GM12892 (cell line): ENCODE measurements at regions not wholly inside any gene's neighbourhood (a gene's known extent, or its start where the extent isn't known, plus 50 kb on each side); places are given as distances from the start of the nearest gene placed in this dataset.
"Not testable (repeated sequence)": the region's sequence is repeated elsewhere in the genome, so short reads cannot be mapped to it uniquely, and the experiment has no call there.

Experiments used
- DNase-seq: peaks from one replicate; pipeline ENCODE4 v3.0.0; 2011; ENCODE audit not compliant: insufficient read length
- FAIRE-seq: peaks from 2 replicates; lab custom pipeline; 2011; peaks lifted over from hg19 to GRCh38; lab: Jason Lieb, UNC
- POLR2A ChIP-seq: IDR thresholded peaks from 2 replicates; pipeline ENCODE4 v1.6.1; 2011; ENCODE audit warnings: low read depth, low read length, control low read depth
- POLR2AphosphoS5 ChIP-seq: IDR thresholded peaks from 2 replicates; pipeline ENCODE4 v1.6.1; 2011; ENCODE audit warnings: low read depth, low read length, control low read depth
- TAF1 ChIP-seq: IDR thresholded peaks from 2 replicates; pipeline ENCODE4 v1.6.1; 2011; ENCODE audit warnings: low read depth, mild to moderate bottlenecking, control low read depth, low read length, borderline replicate concordance

DNA sequence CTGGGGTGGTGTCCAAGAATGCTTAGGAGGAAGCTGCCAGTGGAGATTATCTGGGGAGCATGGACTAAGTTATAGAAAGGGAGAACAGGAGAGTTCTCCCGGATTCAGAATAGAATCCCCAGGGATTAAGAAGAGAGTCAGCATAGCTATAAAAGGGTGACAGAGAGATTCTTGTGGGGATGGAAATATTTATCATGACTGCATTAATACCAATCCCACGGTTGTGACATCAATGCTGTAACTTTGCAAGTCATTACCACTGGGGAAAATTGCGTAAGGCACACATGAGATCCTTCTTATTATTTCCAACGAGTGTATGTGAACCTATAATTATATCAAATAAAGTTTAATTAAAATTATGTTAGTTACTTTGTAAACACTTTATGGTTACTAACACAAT, 447.9 kb upstream of the TMEM132C start:
- FAIRE-seq (no peak), DNase-seq (no peak)
- no peak for TF ChIP-seq TAF1
- no peak for TF ChIP-seq POLR2A
- TF ChIP-seq POLR2AphosphoS5, result no peak

DNA sequence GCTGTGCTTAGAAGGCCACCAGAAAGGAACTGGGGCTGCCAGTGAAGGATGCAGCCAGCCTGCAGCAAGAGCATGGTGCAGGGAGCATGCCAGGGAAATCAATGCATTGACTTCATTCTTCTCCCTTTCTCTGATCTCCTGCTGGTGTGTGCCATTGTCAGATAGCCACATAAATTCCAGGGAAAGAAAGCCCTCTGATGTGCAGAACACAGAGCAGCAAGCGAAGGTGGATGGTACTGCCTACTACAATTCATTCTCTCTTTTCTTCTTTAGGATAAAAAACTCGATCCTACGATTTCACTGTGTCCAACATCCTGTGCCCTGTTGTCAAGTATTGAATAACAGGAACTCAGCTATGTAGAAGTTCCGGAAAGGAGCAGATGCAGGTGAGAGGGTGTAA, 446.7 kb upstream of the TMEM132C start:
- FAIRE-seq (no peak), DNase-seq (no peak)
- TF ChIP-seq POLR2A (no peak), POLR2AphosphoS5 (no peak), TAF1 (no peak)

DNA sequence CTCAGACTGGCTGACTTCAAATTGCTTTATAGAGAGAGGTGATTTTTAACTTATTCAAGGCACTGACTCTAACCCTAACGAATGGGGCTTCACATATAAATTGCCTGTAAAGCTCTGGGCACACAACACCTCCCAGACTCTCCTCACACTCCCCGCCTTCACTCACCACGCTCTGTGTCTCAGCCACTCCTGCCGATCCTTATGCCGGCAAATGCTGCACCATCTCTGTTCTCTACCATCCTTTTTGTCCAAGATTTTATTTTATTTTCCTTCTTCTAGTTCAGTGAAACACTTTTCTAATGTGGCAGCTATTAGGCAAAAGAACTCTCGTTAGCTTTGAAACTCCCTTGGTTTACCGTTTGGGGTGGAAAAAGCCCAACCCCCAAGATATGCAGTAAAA, 446.1 kb upstream of the TMEM132C start:
- FAIRE-seq (no peak), DNase-seq (no peak)
- TF ChIP-seq TAF1, result no peak
- TF ChIP-seq POLR2AphosphoS5, result no peak
- TF ChIP-seq POLR2A, result no peak

DNA sequence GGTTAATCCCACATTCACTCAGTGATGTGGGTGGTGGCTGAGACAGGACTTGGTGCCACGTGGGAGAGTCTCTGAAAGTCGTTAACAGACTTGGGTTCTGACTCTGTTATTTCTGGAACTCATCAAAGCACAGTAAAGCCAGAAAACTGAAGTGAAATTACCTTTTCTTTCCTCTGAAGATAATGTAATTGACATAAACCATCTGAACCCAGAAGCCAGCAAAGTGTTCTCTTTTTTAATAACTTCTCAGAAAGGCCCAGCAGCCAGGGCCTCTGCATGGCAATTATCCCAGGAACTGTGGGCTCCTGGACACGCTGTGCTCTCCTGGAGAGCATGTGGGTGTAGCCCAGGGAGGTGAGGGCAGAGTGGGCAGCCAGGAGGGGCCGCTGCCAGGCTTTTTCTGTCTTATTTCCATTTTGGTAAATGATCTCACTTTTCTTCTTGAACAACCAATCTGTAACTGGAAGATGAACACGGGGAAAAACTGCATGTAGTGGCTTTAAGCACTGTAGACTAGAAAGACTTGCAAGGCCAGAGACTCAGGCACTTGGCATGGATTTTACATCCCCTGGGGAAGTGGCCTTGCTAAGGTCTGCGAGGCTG, 444.1 kb upstream of the TMEM132C start:
- DNase-seq (no peak), FAIRE-seq (no peak)
- no peak for TF ChIP-seq POLR2A
- TF ChIP-seq TAF1, result no peak
- TF ChIP-seq POLR2AphosphoS5, result no peak

DNA sequence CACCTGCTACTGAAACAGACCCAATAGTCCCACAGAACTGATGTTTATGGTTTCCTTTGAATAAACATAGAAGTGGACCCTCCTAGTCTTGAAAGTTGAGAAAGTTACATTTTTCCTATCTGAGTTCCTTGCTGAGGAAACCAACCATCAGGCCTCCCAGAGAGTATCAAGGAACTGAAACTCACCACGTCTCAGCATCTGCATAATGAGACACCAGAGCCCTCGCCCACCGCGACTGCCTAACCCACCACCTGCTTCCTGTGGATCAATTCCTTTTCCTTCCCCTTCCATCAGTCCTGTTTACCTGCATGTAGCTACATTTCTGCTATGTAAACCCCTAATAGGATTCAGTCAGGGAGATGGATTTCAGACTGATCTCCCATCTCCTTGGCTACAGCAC, 443.2 kb upstream of the TMEM132C start:
- FAIRE-seq, result no peak

DNA sequence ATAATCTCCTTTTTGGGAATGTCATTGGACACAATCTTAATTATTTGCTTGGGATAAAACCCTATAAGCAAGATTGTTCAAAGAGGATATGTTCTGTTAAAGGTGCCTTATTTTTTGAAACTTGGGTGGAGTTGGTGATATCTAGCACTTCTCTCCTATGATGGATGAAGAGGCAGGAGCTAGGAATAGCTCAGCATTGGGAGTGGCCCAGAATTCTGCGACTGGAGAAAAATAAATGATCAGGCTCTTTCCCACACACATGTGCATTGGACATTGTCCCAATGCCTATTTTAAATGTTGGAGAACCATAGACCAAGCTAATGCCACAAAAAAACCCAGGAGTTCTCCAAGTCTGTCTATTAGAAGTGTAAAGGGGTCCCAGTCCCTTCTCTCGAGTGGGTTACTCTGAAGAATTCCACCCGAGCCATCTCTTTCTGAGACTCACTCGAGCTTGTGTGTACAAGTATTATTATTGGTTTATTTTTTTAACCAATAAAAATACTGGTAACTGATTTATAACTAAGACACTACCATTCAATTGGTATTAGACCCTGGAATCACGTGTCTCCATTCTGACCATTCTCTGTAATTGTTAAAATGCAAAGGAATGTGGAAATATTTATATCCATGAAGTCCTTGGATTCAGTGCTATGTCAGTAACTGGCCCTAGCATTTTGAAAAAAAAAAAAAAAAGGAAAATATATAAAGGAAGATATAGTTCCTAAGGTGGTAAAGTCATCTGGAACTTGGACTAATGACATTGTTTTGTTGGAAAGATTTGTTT, 437.5 kb upstream of the TMEM132C start:
- no peak for TF ChIP-seq POLR2AphosphoS5
- TF ChIP-seq TAF1, result no peak
- TF ChIP-seq POLR2A, result no peak
- DNase-seq, result no peak
- FAIRE-seq, result no peak

More for the DNA sequence above, 443.2 kb upstream of the TMEM132C start:
- TF ChIP-seq POLR2AphosphoS5 (no peak), POLR2A (no peak), TAF1 (no peak)
- DNase-seq, result no peak

DNA sequence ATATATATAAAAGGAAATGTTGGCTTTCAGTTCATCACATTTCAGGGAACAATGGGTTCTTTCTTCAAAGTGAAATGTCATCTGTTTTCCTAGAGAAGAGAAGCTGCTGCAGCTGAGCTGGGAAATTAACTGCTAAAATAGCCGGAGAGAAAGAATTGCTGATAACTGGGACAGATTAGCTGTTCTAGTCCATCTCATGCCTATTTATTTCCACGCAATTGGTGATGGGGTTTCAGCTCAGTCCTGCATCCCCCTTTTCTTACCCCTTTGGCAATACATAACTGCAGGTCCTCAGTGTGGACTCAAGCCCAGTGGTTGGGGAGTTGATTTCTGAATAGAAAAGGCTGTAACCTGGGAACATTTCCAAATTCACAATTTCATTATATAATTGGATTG, 436.9 kb upstream of the TMEM132C start:
- TF ChIP-seq POLR2AphosphoS5, result no peak
- no peak for TF ChIP-seq POLR2A
- TF ChIP-seq TAF1, result no peak
- DNase-seq (no peak), FAIRE-seq (no peak)

DNA sequence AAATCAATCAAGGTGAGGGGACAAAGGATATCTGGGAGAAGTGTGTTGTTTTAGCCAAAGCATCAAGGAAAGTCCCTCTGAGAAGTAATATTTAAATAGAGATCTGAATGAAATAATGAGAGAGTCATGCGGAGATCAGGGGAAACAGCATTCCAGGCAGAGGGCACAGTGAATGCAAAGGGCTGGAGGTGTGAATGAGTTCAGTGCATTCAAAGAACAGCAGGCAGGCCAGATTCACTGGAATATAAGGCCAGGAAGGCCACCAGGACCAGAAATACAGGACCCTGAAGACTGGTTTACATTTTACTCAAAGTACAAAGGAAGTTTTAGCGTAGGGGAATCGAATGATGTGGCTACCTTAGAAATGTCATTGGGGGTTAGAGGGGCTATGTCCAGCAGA, 436.2 kb upstream of the TMEM132C start:
- FAIRE-seq, result no peak
- TF ChIP-seq TAF1, result no peak
- no peak for TF ChIP-seq POLR2AphosphoS5
- TF ChIP-seq POLR2A, result no peak
- no peak for DNase-seq

DNA sequence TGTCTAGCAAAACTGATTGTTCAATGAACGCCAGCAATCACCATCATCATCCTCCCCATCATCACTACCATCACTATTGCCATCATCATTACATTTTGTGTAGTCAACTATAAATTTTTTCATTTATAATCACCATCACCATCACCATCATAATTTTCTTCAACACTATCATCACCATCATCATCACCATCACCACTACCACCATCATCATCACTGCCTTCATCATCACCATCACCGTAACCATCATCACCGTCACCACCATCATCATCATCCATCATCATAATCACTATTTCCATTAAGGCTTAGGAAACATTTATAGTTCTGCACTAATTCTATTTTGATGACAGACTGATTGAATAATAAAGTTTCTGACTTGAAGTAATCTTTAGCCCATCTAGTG, 434.8 kb upstream of the TMEM132C start:
- DNase-seq (no peak), FAIRE-seq (no peak)
- TF ChIP-seq TAF1 (no peak), POLR2AphosphoS5 (no peak)

DNA sequence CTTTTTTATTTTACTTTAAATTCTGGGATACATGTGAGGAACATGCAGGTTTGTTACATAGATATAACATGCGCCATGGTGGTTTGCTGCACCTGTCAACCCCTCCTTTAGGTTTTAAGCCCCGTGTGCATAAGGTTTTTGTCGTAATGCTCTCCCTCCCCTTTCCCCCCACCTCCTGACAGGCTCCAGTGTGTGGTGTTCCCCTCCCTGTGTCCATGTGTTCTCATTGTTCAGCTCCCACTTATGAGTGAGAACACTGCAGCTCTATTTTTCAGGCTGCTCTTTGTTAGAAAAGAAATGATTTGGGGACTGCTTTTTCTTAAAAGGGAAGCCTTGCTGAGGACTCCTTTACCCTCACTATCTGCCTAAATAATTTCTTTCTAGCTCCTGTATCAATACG, 430.2 kb upstream of the TMEM132C start:
- DNase-seq, result not testable (repeated sequence)

DNA sequence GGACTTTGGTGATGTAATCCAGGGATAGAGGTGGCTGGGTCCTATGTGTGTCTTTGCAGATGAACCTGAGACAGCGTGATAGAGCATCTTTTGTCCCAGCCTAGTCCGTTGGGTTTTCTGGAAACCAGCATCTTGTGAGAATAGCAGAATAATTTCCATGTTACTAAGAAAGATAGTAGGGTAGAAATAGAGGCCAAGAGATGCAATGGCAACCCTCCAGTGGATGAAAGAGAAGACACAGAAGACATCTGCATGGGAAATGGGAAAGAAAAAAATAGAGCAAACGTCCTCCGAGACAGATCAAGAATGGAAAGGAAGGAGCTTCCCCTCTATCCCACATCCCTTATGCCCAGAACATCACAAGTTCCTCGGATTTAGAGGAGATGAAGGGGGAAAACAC, 409.3 kb upstream of the TMEM132C start:
- TF ChIP-seq POLR2A, result no peak
- TF ChIP-seq POLR2AphosphoS5, result no peak
- no peak for TF ChIP-seq TAF1
- FAIRE-seq (no peak), DNase-seq (no peak)

More for the DNA sequence above, 430.2 kb upstream of the TMEM132C start:
- not testable (repeated sequence) for FAIRE-seq

DNA sequence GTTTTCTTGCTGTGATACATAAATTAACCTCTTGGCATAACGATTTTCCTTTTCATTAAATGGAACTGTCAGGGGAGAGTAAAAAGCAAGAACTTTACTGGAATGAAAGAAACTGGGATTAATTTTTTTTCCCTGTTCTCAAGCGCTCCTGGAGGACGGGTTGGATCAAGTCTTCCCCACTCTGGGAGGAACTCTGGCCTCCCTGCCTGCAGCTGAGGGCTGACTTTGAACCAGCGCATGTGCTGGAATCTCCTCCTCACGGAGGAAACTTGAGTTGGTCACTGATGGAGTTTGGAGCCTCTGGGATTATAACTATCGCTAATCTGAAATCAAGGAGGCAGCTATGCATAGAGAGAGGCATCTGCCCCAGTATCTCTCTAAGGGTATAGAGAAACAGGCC, 406.4 kb upstream of the TMEM132C start:
- TF ChIP-seq POLR2AphosphoS5 (no peak), TAF1 (no peak), POLR2A (no peak)
- DNase-seq, result no peak
- no peak for FAIRE-seq

DNA sequence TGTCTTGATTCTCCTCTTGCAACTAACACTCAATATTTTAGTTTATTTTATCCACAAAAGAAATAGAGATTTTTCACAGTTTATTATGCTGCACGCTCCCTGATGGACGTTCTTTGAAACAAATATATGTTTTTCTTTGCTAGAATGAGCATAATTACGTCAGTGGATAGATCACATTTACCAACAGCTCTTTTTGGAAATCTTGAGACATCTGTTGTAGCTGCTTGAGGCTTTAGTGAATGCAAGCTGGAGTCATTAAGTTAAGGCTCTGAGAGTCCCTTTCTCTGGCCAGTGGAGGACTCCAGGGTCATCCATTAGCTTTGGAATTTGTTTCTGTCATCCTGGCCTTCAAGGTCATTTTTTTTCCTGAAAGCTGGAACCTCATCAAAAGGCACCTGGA, 405.6 kb upstream of the TMEM132C start:
- DNase-seq (no peak), FAIRE-seq (no peak)
- TF ChIP-seq POLR2AphosphoS5 (no peak), TAF1 (no peak), POLR2A (no peak)
